ENCODE measurements at regions not wholly inside any gene's neighbourhood (a gene's known extent, or its start where the extent isn't known, plus 50 kb on each side); places are given as distances from the start of the nearest gene placed in this dataset.

DNA sequence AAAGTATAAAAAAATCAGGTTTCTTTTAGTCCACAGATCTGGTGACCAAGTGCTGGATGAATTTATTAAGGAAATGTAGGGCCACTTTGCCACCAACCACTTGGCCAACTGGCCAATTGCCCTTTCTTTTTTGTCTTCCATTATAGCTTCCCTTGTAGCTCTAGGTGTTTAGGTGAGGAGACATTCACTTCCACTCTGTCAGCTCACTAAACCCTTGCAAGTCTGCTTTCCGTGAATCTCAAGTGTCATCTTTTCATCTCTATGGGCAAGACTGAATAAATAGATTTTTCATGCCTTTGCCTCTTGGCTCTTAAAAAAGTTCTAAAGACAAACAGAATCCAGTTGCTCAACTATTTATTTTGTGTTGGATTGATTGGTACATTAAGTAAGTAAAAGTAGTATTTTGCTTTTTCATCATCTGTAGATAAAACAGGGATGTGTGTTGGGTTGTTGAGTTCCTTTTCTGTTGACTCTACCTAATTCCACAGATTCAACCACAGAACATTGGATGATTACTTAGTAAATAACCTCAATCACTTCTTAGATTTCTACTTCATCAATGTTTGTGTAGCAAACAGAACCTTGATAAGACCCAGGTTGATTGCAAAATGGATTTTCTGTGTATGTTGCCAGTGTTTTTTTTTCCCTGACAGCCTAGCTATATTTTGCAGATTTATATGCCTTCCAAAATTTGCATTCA lies 68.1 kb upstream of the GRXCR1 start:
- ATAC-seq = peak; percentile 92 to 98 (median 94)
- 31% methylated on average over 1 of the region's 1 CpG for WGBS (ENCODE audit: insufficient coverage, low coverage, low lambda C conversion rate, missing lambda C conversion rate)
- DNase-seq = no peak
- intact Hi-C loops (cut with DNase I) = no loop called here
- no peak overlapping the region for H3K27ac ChIP-seq
- peaks cover 0 to 55% of the 10 kb centered on the region in 2 donors for H3K27me3 ChIP-seq
- H3K9me3 ChIP-seq = no peaks in the 10 kb centered on the region
- no peak for TF ChIP-seq POLR2A (IDR thresholded peaks at IDR 0.05)
- peaks cover 0 to 10% (median 0%) of the 10 kb centered on the region in 4 donors for H3K4me1 ChIP-seq
- H3K4me3 ChIP-seq = no peak overlapping the region
- no peaks in the 10 kb centered on the region for H3K36me3 ChIP-seq

DNA sequence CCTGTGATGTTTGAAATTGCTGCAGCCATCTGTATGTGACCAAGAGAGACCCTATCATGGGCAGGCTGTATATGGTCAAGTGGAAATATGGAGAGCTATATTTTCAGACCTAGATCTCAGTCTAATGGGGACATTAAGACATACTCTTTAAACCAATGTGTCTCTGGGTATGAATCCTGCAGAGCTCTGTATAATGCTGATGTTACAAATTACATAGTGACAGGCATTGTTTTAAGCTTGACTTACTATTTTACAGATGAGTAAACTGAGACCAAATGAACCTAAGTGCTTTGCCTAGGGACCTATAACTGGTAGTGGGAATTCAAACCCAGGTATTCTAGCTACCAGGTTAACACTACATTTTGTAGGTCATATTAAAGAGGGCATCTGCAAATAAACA lies 71.3 kb upstream of the GRXCR1 start:
- Histone ChIP-seq H3K36me3 (no peaks in the 10 kb centered on the region), H3K4me3 (no peak overlapping the region), H3K27me3 (peaks cover 0 to 45% of the 10 kb centered on the region in 2 donors), H3K27ac (no peak overlapping the region), H3K9me3 (no peaks in the 10 kb centered on the region), H3K4me1 (peaks cover 0 to 10% (median 0%) of the 10 kb centered on the region in 4 donors)
- intact Hi-C loops (cut with DNase I) = no loop called here
- TF ChIP-seq POLR2A (IDR thresholded peaks at IDR 0.05) = no peak
- TF ChIP-seq, protein P1, sequence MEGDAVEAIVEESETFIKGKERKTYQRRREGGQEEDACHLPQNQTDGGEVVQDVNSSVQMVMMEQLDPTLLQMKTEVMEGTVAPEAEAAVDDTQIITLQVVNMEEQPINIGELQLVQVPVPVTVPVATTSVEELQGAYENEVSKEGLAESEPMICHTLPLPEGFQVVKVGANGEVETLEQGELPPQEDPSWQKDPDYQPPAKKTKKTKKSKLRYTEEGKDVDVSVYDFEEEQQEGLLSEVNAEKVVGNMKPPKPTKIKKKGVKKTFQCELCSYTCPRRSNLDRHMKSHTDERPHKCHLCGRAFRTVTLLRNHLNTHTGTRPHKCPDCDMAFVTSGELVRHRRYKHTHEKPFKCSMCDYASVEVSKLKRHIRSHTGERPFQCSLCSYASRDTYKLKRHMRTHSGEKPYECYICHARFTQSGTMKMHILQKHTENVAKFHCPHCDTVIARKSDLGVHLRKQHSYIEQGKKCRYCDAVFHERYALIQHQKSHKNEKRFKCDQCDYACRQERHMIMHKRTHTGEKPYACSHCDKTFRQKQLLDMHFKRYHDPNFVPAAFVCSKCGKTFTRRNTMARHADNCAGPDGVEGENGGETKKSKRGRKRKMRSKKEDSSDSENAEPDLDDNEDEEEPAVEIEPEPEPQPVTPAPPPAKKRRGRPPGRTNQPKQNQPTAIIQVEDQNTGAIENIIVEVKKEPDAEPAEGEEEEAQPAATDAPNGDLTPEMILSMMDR (IDR thresholded peaks at IDR 0.05) = no peak
- ATAC-seq (no peak), DNase-seq (no peak)

DNA sequence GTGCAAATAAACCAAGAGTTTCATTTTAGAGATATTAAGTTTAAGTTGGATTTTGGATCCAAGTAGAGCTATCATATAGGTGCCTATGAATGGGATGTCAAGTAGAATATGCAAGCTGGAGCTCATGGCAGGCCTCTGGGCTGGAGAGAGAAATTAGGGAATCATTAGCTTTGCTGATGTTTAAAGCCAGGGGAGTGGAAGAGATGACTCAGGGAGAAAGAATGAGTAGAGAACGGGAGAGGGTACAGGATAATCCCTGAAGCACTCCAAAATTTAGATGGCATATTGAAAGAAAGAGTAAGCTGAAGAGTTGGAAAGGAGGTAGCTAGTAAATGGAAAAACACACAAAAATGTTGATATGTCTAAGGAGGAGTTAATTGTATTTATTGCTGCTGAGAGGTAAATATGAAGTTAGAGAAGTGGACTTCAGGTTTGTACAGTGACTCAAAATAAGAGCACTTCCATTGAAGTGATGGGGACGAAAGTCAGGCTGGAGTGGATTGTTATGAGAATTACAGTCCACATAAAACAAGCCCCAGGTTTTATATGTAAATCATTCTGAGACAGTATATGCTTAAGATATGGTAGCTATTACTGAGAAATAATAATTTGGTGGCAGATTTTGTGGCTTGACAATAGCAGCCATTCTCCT lies 72.5 kb upstream of the GRXCR1 start:
- Histone ChIP-seq H3K4me1 (peaks cover 0 to 5% (median 0%) of the 10 kb centered on the region in 4 donors), H3K9me3 (no peaks in the 10 kb centered on the region), H3K36me3 (no peaks in the 10 kb centered on the region), H3K4me3 (no peak overlapping the region), H3K27me3 (peaks cover 0 to 49% of the 10 kb centered on the region in 2 donors), H3K27ac (no peak overlapping the region)
- TF ChIP-seq, protein P1 (IDR thresholded peaks at IDR 0.05) = no peak
- TF ChIP-seq POLR2A (IDR thresholded peaks at IDR 0.05) = no peak
- intact Hi-C loops (cut with DNase I) = no loop called here
- no peak for DNase-seq
- ATAC-seq = no peak
- 27% methylated on average over 2 of the region's 2 CpGs for WGBS (ENCODE audit: insufficient coverage, low coverage, low lambda C conversion rate, missing lambda C conversion rate)

DNA sequence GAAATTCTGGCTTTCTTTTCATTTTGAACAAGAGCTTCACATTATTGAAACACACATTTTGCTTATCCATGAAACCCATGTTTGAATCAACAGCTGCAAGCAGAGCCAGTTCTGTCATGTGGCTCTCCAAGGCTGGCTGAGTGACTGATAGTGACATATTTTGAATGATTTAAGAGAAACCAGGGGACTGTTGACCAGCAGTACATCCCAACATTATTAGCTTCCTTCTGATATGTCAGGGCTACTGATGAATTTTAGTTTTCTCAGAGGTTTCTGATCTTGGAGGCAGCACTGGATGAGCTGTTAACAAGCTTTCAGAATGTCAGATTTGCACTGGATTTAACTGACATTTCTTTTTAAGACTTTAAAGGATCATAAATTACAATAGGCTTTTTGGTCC lies 74.6 kb upstream of the GRXCR1 start:
- H3K4me3 ChIP-seq = no peak overlapping the region
- DNase-seq = no peak
- no peak for TF ChIP-seq POLR2A (IDR thresholded peaks at IDR 0.05)
- TF ChIP-seq, protein P1 (IDR thresholded peaks at IDR 0.05) = no peak
- H3K9me3 ChIP-seq = no peaks in the 10 kb centered on the region
- H3K27ac ChIP-seq = no peak overlapping the region
- no peak for ATAC-seq
- no peaks in the 10 kb centered on the region for H3K36me3 ChIP-seq
- no peaks in the 10 kb centered on the region for H3K4me1 ChIP-seq
- intact Hi-C loops (cut with DNase I) = no loop called here
- H3K27me3 ChIP-seq = peaks cover 0 to 43% of the 10 kb centered on the region in 2 donors

DNA sequence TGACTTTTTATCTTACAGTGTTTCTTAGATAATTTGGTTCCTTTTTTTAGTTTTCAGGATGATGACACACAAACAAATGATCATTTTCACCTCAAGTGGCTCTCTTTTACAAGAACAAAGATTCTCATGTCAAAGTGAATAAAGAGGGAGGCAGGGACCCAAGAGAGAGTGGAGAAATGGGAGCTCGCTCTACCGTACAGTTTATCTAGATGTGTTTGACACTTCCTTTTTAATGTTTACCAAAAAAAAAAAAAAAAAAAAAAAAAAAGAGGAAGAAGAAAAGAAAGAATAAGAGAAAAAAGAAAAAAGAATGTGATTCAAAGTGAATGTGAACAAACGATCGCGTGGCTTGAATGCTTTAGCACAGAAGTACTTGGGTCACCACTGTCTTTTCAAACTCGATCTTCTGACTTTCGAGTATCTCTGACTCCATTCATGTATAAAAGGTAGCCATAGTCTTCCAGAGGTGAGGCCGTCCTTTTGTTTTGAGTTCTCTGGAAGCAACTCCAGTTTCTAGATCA lies 75.6 kb upstream of the GRXCR1 start:
- Histone ChIP-seq H3K27ac (no peak overlapping the region), H3K4me3 (no peak overlapping the region), H3K9me3 (no peaks in the 10 kb centered on the region), H3K36me3 (no peaks in the 10 kb centered on the region), H3K27me3 (peaks cover 0 to 40% of the 10 kb centered on the region in 2 donors), H3K4me1 (no peaks in the 10 kb centered on the region)
- no peak for TF ChIP-seq POLR2A (IDR thresholded peaks at IDR 0.05)
- TF ChIP-seq, protein P1 (IDR thresholded peaks at IDR 0.05) = no peak
- intact Hi-C loops (cut with DNase I) = no loop called here
- DNase-seq (no peak), ATAC-seq (no peak)
- 50% methylated on average over 8 of the region's 8 CpGs for WGBS (ENCODE audit: insufficient coverage, low coverage, low lambda C conversion rate, missing lambda C conversion rate)
